Keratinocyte (primary cell): ENCODE measurements at regions not wholly inside any gene's neighbourhood (a gene's known extent, or its start where the extent isn't known, plus 50 kb on each side); places are given as distances from the start of the nearest gene placed in this dataset.

ENCODE experiments used
- EZH2 ChIP-seq: IDR thresholded peaks from one replicate; pipeline ENCODE4 v1.6.1; 2012; ENCODE audit warnings: inconsistent platforms, mild to moderate bottlenecking, low read length, moderate library complexity
- TF ChIP-seq, protein P1 (sequence below), 3 experiments: IDR thresholded peaks in 1 of 3; conservative IDR thresholded peaks in 1 of 3; optimal IDR thresholded peaks in 1 of 3; 2 replicates in 2 of 3; 3 replicates in 1 of 3; pipeline versions ENCODE3 to v1.5.1; 2011; ENCODE audit warnings: low read length in 3 of 3, mild to moderate bottlenecking in 3 of 3, moderate library complexity in 2 of 3, control low read depth in 1 of 3, inconsistent platforms in 1 of 3; ENCODE audit not compliant: insufficient read depth in 2 of 3; ENCODE audit errors: extremely low read depth in 1 of 3

DNA sequence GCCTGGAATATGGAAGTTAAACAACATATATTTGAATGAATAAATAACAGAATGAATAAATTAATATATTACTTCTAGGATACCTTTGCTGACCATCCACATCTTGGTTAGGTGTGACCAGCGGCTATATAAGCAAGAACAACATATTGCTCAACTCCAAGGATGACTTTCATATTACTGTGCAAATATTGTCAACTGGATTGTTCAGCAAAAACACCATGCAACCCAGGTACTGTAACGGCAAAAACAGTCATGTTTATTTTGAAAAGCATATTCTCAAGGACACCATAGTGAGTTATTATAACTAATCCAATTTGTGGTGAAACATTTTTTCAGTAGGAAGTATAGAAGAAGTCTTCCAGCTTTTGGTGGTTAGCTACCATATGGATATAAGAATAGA lies 907.9 kb downstream of the IGSF11 start:
- TF ChIP-seq, protein P1, sequence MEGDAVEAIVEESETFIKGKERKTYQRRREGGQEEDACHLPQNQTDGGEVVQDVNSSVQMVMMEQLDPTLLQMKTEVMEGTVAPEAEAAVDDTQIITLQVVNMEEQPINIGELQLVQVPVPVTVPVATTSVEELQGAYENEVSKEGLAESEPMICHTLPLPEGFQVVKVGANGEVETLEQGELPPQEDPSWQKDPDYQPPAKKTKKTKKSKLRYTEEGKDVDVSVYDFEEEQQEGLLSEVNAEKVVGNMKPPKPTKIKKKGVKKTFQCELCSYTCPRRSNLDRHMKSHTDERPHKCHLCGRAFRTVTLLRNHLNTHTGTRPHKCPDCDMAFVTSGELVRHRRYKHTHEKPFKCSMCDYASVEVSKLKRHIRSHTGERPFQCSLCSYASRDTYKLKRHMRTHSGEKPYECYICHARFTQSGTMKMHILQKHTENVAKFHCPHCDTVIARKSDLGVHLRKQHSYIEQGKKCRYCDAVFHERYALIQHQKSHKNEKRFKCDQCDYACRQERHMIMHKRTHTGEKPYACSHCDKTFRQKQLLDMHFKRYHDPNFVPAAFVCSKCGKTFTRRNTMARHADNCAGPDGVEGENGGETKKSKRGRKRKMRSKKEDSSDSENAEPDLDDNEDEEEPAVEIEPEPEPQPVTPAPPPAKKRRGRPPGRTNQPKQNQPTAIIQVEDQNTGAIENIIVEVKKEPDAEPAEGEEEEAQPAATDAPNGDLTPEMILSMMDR (optimal IDR thresholded peaks at IDR 0.05 in 1 of 3, IDR thresholded peaks at IDR 0.05 in 1 of 3, conservative IDR thresholded peaks at IDR 0.05 in 1 of 3; ENCODE audit: extremely low read depth in 1 of 3, insufficient read depth in 2 of 3, low read length in 3 of 3): no peak
- no peak for TF ChIP-seq EZH2
